ENCODE measurements at regions not wholly inside any gene's neighbourhood (a gene's known extent, or its start where the extent isn't known, plus 50 kb on each side); places are given as distances from the start of the nearest gene placed in this dataset.

DNA sequence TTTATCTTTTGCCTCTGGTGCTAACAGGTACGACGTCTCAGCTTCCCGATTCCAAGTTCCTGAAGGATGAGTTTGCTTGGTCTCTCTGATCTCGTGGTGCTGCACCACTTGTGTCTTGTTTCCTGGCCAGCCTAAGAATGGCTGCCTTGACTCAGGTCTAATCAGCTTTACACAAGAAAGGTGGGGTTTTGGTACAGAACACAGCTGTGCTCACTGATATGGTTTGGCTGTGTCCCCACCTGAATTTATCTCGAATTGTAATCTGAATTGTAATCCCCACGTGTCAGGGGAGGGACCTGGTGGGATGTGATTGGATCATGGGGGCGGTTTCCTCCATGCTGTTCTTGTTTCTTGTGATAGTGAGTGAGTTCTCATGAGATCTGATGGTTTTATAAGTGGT is 305.3 kb upstream of the NOCT start:
- no peaks in the 10 kb centered on the region for H3K27me3 Mint-ChIP-seq (ENCODE audit: low read depth)
- no peak for DNase-seq (ENCODE audit: low read depth, low spot score)
- peaks cover 2% of the 10 kb centered on the region for H3K9me3 Mint-ChIP-seq
- peaks cover 12% of the 10 kb centered on the region for H3K4me1 Mint-ChIP-seq
- H3K27ac Mint-ChIP-seq (ENCODE audit: unreplicated experiment) = no peak overlapping the region
- H3K36me3 Mint-ChIP-seq (ENCODE audit: low read depth) = no peaks in the 10 kb centered on the region
- H3K4me3 Mint-ChIP-seq = no peak overlapping the region
- TF ChIP-seq, protein P1, sequence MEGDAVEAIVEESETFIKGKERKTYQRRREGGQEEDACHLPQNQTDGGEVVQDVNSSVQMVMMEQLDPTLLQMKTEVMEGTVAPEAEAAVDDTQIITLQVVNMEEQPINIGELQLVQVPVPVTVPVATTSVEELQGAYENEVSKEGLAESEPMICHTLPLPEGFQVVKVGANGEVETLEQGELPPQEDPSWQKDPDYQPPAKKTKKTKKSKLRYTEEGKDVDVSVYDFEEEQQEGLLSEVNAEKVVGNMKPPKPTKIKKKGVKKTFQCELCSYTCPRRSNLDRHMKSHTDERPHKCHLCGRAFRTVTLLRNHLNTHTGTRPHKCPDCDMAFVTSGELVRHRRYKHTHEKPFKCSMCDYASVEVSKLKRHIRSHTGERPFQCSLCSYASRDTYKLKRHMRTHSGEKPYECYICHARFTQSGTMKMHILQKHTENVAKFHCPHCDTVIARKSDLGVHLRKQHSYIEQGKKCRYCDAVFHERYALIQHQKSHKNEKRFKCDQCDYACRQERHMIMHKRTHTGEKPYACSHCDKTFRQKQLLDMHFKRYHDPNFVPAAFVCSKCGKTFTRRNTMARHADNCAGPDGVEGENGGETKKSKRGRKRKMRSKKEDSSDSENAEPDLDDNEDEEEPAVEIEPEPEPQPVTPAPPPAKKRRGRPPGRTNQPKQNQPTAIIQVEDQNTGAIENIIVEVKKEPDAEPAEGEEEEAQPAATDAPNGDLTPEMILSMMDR (conservative IDR thresholded peaks at IDR 0.05) = no peak

DNA sequence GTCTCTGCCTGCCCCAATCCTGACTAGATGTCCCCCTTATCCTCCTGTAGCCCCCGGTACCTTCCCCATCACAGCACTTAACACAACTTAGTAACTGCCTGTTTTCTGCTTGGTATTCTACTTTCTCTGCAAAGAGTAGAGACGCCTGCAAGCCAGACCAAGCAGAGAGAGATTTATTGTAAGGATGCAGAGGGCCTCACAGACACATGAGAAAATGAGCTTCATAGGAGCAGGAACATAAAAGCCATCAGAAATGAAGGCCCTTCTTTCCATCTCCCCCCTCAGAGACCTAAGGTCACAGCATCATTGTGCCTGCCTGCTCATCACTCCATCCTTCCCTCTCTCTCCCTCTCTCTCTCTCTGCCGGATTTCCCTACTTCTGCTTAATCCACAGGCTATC is 305.7 kb upstream of the NOCT start:
- no peak overlapping the region for H3K4me3 Mint-ChIP-seq
- H3K27ac Mint-ChIP-seq (ENCODE audit: unreplicated experiment) = no peak overlapping the region
- H3K36me3 Mint-ChIP-seq (ENCODE audit: low read depth) = no peaks in the 10 kb centered on the region
- peaks cover 2% of the 10 kb centered on the region for H3K9me3 Mint-ChIP-seq
- TF ChIP-seq, protein P1 (conservative IDR thresholded peaks at IDR 0.05) = no peak
- no peaks in the 10 kb centered on the region for H3K27me3 Mint-ChIP-seq (ENCODE audit: low read depth)
- no peak for DNase-seq (ENCODE audit: low read depth, low spot score)
- peaks cover 12% of the 10 kb centered on the region for H3K4me1 Mint-ChIP-seq

DNA sequence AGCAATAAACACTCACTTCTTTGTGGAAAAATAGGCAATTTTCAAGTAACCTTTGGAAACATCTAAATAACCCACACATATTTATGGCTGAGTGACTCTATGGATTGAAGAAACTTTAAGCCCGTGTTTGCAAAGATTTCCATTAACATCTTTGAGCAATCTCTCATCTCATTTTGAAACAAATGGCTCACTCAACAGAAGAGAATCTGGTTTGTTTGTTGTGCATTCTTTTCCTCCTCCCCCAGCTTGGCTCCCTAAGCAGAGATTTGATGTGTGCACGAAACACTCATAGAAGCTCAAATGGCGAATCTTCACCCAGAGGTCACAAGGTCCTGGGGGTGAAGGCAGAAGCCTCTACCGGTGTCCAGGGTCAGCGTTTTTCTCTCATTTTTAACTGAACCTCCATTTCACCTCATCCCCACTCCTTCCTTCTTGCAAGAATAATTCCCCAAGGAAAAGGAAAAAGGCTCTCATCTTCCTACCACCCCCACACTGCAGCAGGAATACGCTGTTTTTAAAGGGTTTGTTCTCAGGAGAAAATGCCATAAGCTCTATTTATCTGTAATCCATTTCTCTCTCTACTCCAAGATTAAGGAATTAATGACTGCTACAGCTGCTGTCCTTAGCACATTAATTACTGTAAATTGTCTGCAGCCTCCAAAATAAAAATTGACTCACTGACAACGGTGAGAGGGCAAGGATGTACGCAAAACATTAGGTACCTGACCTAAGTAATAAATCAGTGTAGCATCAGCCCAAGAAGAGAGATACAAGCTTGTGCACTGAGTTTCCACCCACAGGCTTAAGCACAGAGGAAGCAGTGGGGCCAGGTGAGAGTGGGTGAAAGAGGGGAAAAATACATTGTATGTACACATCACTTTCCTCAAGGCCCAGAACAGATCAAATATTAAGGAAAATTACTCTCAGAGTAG is 307.6 kb upstream of the NOCT start:
- Mint-ChIP-seq H3K4me3 (no peak overlapping the region), H3K4me1 (peaks cover 12% of the 10 kb centered on the region), H3K9me3 (peaks cover 2% of the 10 kb centered on the region), H3K27ac (ENCODE audit: unreplicated experiment) (no peak overlapping the region), H3K27me3 (ENCODE audit: low read depth) (no peaks in the 10 kb centered on the region), H3K36me3 (ENCODE audit: low read depth) (no peaks in the 10 kb centered on the region)
- DNase-seq (ENCODE audit: low read depth, low spot score) = no peak
- TF ChIP-seq, protein P1 (conservative IDR thresholded peaks at IDR 0.05) = no peak

DNA sequence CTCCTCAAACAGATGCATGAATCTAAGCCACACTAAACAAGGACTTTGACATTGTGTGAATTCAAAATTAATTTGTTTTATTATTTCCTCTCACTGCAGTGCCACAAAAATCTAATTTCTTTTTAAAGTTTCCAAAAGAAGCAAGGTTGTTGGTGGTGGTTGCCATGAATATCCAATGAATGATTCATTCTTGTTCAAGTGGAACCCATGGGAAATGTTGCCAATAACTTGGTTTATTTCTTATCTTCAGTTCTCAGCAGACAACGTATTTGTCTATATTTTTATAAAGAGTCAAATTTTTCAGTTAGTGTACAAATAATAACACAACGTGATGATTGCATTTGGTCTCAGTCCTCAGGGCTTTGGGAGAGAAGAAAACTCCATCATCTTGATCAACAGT is 309.4 kb upstream of the NOCT start:
- Mint-ChIP-seq H3K27me3 (ENCODE audit: low read depth) (no peaks in the 10 kb centered on the region), H3K4me3 (no peak overlapping the region), H3K36me3 (ENCODE audit: low read depth) (no peaks in the 10 kb centered on the region), H3K9me3 (peaks cover 2% of the 10 kb centered on the region), H3K4me1 (peaks cover 12% of the 10 kb centered on the region), H3K27ac (ENCODE audit: unreplicated experiment) (no peak overlapping the region)
- TF ChIP-seq, protein P1 (conservative IDR thresholded peaks at IDR 0.05) = no peak
- DNase-seq (ENCODE audit: low read depth, low spot score) = no peak

DNA sequence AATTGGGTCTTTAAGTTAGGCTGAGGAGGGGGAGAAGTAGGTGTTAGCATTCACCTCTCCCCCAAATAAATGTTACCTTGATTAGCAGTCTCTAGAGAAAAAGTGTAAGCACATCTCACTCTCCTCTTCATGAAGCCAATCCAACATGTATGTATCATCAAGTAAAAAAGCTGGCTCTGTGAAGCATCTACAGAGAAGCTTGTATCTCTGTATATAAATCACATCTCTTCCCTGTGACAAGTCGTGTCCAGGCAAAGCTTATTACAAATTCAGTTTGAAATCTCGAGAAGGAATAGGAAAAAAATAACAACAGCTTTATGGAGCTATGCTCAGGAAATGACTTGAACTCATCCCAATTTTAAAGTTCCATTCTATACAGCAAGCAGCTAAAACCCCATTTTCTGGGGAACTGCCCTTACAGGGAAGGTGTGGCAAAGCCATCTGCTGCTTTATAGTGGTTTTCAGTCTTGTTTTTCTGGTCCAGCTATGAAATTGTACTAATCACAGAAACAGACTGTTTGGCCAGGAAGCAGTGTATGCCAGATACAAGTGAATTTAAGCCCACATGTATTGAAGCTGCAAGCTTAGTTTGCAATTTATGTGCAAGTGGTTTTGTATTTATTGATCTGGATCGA is 313.3 kb upstream of the NOCT start:
- Mint-ChIP-seq H3K27me3 (ENCODE audit: low read depth) (no peaks in the 10 kb centered on the region), H3K9me3 (no peaks in the 10 kb centered on the region), H3K4me3 (no peak overlapping the region), H3K27ac (ENCODE audit: unreplicated experiment) (no peak overlapping the region), H3K4me1 (peaks cover under 1% of the 10 kb centered on the region), H3K36me3 (ENCODE audit: low read depth) (no peaks in the 10 kb centered on the region)
- no peak for DNase-seq (ENCODE audit: low read depth, low spot score)
- TF ChIP-seq, protein P1 (conservative IDR thresholded peaks at IDR 0.05) = no peak

Measured in neural crest cell (in vitro differentiated cells).